ENCODE measurements at regions not wholly inside any gene's neighbourhood (a gene's known extent, or its start where the extent isn't known, plus 50 kb on each side); places are given as distances from the start of the nearest gene placed in this dataset.
"Not testable (repeated sequence)": the region's sequence is repeated elsewhere in the genome, so short reads cannot be mapped to it uniquely, and the experiment has no call there.

GRCh38 chr13:52565324-52565723 is 76.9 kb upstream of the HNRNPA1L2 start:
- DNase-seq (ENCODE audit: low read depth in 4 of 4, low spot score in 3 of 4), result not testable (repeated sequence)

- peak in 2 of 4 donors; percentile 1 for DNase-seq (ENCODE audit: low read depth in 4 of 4, low spot score in 3 of 4)
These were observed 72.2 kb upstream of the HNRNPA1L2 start for GRCh38 chr13:52569904-52570602.

- not testable (repeated sequence) for DNase-seq (ENCODE audit: low read depth in 4 of 4, low spot score in 3 of 4)
These were observed 71.1 kb upstream of the HNRNPA1L2 start for GRCh38 chr13:52571163-52571562.

GRCh38 chr13:52582962-52583361 is 59.3 kb upstream of the HNRNPA1L2 start:
- DNase-seq (ENCODE audit: low read depth in 4 of 4, low spot score in 3 of 4), result not testable (repeated sequence)

Measured in right renal pelvis (tissue), 4 donors.